K562 (cell line): ENCODE measurements at regions not wholly inside any gene's neighbourhood (a gene's known extent, or its start where the extent isn't known, plus 50 kb on each side); places are given as distances from the start of the nearest gene placed in this dataset.

Experiments used
- ATAC-seq: fragments of 200-7000 bp; cut with Tn5 transposase; 3 replicates; pipeline ENCODE4 v1.9.1; 2020; ENCODE audit warnings: moderate library complexity
- BruUV-seq: library from RNA; stranded (reverse); fragments of 400-500 nt; replicated peaks from 2 replicates; lab custom pipeline; 2021; lab: Mats Ljungman, UMichigan
- CTCF ChIA-PET: fragments of 300-600 bp; formaldehyde crosslinking; extraction: SDS; loops from one replicate; lab custom pipeline; 2021; ENCODE audit warnings: low intra/inter-chr PET ratio; lab: Yijun Ruan, JAX
- POLR2A ChIA-PET: fragments of 300-600, 350-650 bp; sonication (Branson Sonifier 250); formaldehyde crosslinking; extraction: SDS; loops from one replicate; lab custom pipeline; 2021; ENCODE audit warnings: antibody characterized with exemption, inconsistent platforms; lab: Yijun Ruan, JAX
- DNase-seq, 4 experiments: peaks; one replicate each; pipeline versions ENCODE4 v3.0.0 to v3.0.0-alpha.2; 2011 to 2018; ENCODE audit warnings: low spot score in 3 of 4, mixed read lengths in 3 of 4; ENCODE audit errors: extremely low read depth in 1 of 4
- FAIRE-seq: peaks from 2 replicates; lab custom pipeline; 2011; peaks lifted over from hg19 to GRCh38; lab: Jason Lieb, UNC
- H2AFZ ChIP-seq: 2 replicates; pipeline ENCODE4 v1.6.0; 2011; ENCODE audit warnings: low read depth, low read length, control low read depth, inconsistent platforms
- H3K27ac ChIP-seq: fragments of 200-600 bp; 3 replicates; pipeline ENCODE4 v1.8.0; 2011; ENCODE audit warnings: low read depth, mild to moderate bottlenecking, control low read depth, inconsistent platforms, low read length, moderate library complexity, mixed read lengths; ENCODE audit errors: extremely low read depth
- H3K27me3 ChIP-seq, 2 experiments: fragments of 300-600 bp in 1 of 2; 2 replicates in 1 of 2; 3 replicates in 1 of 2; pipeline versions ENCODE4 v1.6.0 to v1.8.0; 2011; ENCODE audit warnings: inconsistent platforms in 2 of 2, low read length in 2 of 2, mild to moderate bottlenecking in 1 of 2, mixed read lengths in 1 of 2, moderate library complexity in 1 of 2; ENCODE audit not compliant: control insufficient read depth in 2 of 2, insufficient read depth in 2 of 2
- H3K36me3 ChIP-seq: fragments of 300-600 bp; 3 replicates; pipeline ENCODE4 v1.8.0; 2011; ENCODE audit warnings: mild to moderate bottlenecking, low read length, inconsistent platforms; ENCODE audit not compliant: control insufficient read depth, insufficient read depth
- H3K4me1 ChIP-seq, 2 experiments: fragments of 200-600 bp in 1 of 2; replicated peaks in 1 of 2; 2 replicates in 1 of 2; 3 replicates in 1 of 2; pipeline versions ENCODE4 v1.5.1 to v1.8.0; 2011; ENCODE audit warnings: inconsistent platforms in 2 of 2, low read length in 2 of 2, mild to moderate bottlenecking in 1 of 2, mixed read lengths in 1 of 2, moderate library complexity in 1 of 2; ENCODE audit not compliant: control insufficient read depth in 2 of 2, insufficient read depth in 2 of 2
- H3K4me2 ChIP-seq: 2 replicates; pipeline ENCODE4 v1.6.1; 2011; ENCODE audit warnings: low read length, control low read depth, inconsistent platforms, mixed read lengths; ENCODE audit not compliant: insufficient read depth
- H3K4me3 ChIP-seq: fragments of 200-600 bp; sonication (generic), shearing (Covaris generic); 2 replicates; pipeline ENCODE4 v1.5.1; 2016; ENCODE audit warnings: control low read depth, inconsistent platforms
- H3K79me2 ChIP-seq: fragments of 200-600 bp; 3 replicates; pipeline ENCODE4 v1.8.0; 2011; ENCODE audit warnings: low read length, inconsistent platforms; ENCODE audit not compliant: control insufficient read depth, insufficient read depth
- H3K9ac ChIP-seq, 2 experiments: 2 replicates each; pipeline versions ENCODE4 v1.6.0 to v1.6.1; 2011; ENCODE audit warnings: low read depth in 2 of 2, low read length in 2 of 2, control low read depth in 1 of 2, inconsistent platforms in 1 of 2, mild to moderate bottlenecking in 1 of 2, mixed read lengths in 1 of 2; ENCODE audit not compliant: insufficient read depth in 1 of 2
- H3K9me1 ChIP-seq: one replicate; pipeline ENCODE4 v1.6.0; 2011; ENCODE audit warnings: inconsistent platforms, mild to moderate bottlenecking, low read length, moderate library complexity; ENCODE audit not compliant: control insufficient read depth, insufficient read depth
- H3K9me3 ChIP-seq: replicated peaks from 2 replicates; pipeline ENCODE4 v1.5.1; 2011; ENCODE audit warnings: low read depth, low read length, inconsistent platforms; ENCODE audit not compliant: control insufficient read depth, insufficient read depth
- H4K20me1 ChIP-seq: replicated peaks from 2 replicates; pipeline ENCODE4 v1.6.1; 2011; ENCODE audit warnings: low read length, inconsistent platforms, mixed read lengths; ENCODE audit not compliant: control insufficient read depth, insufficient read depth
- CBX5 ChIP-seq: IDR thresholded peaks from 2 replicates; pipeline ENCODE4 v1.6.1; 2014; ENCODE audit warnings: low read depth, borderline replicate concordance
- EHMT2 ChIP-seq: fragments of 450-650 bp; IDR thresholded peaks from 2 replicates; pipeline ENCODE4 v1.6.1; 2018; ENCODE audit warnings: antibody characterized with exemption
- ELF4 ChIP-seq: fragments of 450-650 bp; formaldehyde crosslinking; IDR thresholded peaks from 2 replicates; pipeline ENCODE4 v1.4.0; 2022; ENCODE audit warnings: missing genetic modification characterization
- HDAC1 ChIP-seq, 2 experiments: fragments of 450-650 bp; IDR thresholded peaks; 2 replicates each; pipeline ENCODE4 v1.6.1; 2016 to 2017; ENCODE audit warnings: inconsistent platforms in 1 of 2, mild to moderate bottlenecking in 1 of 2, moderate library complexity in 1 of 2
- KAT8 ChIP-seq: fragments of 450-650 bp; IDR thresholded peaks from 2 replicates; pipeline ENCODE4 v1.6.1; 2016; ENCODE audit warnings: low read depth, mild to moderate bottlenecking
- PRMT5 ChIP-seq: sonication (generic); formaldehyde crosslinking; IDR thresholded peaks from 2 replicates; pipeline ENCODE4 v1.5.0; 2020; ENCODE audit warnings: missing genetic modification reagents
- PTBP1 ChIP-seq: fragments of 200-400 bp; formaldehyde crosslinking; IDR thresholded peaks from 2 replicates; pipeline ENCODE4 v1.6.1; 2017; ENCODE audit warnings: low read depth, low read length
- ZNF79 ChIP-seq: fragments of 250-450 bp; sonication (Bioruptor Pico); IDR thresholded peaks from 2 replicates; pipeline ENCODE4 v1.4.0; 2020; ENCODE audit warnings: low read depth, mild to moderate bottlenecking, moderate library complexity
- ZSCAN32 ChIP-seq: fragments of 450-650 bp; formaldehyde crosslinking; IDR thresholded peaks from 2 replicates; pipeline ENCODE4 v1.4.0; 2020; ENCODE audit warnings: mild to moderate bottlenecking, moderate library complexity
- WGBS: fragments of 100-300 bp; shearing (Covaris generic); methylation state at CpG from one replicate; pipeline ENCODE4 v1.1.6; 2016; ENCODE audit warnings: low coverage, mixed read lengths; ENCODE audit not compliant: insufficient coverage; ENCODE audit errors: missing lambda C conversion rate; 5-methylcytosine and 5-hydroxymethylcytosine counted together
- in situ Hi-C: fragments of 300-500 bp; cut with MboI; formaldehyde crosslinking; loops from 4 replicates; pipeline ENCODE4 v1.15.0; 2018; ENCODE audit warnings: inconsistent platforms, mixed read lengths
- intact Hi-C: fragments of 100-400 bp; cut with micrococcal nuclease; formaldehyde crosslinking; loops from 2 replicates; pipeline ENCODE4 v1.14.2; 2022
- TF ChIP-seq, protein P1 (sequence below): sonication (generic); formaldehyde crosslinking; IDR thresholded peaks from 2 replicates; pipeline ENCODE4 v1.9.0; 2022; ENCODE audit warnings: mild to moderate bottlenecking, missing genetic modification reagents
- TF ChIP-seq, protein P2 (sequence below): IDR thresholded peaks from 2 replicates; pipeline ENCODE4 v1.6.1; 2016; ENCODE audit warnings: missing genetic modification characterization, missing compliant biosample characterization
- TF ChIP-seq, protein P3 (sequence below): fragments of 200-800 bp; sonication (Bioruptor generic); IDR thresholded peaks from 2 replicates; pipeline ENCODE4 v1.6.1; 2017; ENCODE audit warnings: missing genetic modification characterization, missing compliant biosample characterization
- TF ChIP-seq, protein P4 (sequence below): fragments of 250-450 bp; sonication (Bioruptor Pico); IDR thresholded peaks from 2 replicates; pipeline ENCODE4 v1.5.0; 2021
- TF ChIP-seq, protein P5 (sequence below), 2 experiments: IDR thresholded peaks in 1 of 2; conservative IDR thresholded peaks in 1 of 2; 2 replicates each; pipeline ENCODE4 v1.6.1; 2016; ENCODE audit warnings: low read depth in 2 of 2, mild to moderate bottlenecking in 1 of 2, missing compliant biosample characterization in 1 of 2, missing genetic modification characterization in 1 of 2, moderate library complexity in 1 of 2

DNA sequence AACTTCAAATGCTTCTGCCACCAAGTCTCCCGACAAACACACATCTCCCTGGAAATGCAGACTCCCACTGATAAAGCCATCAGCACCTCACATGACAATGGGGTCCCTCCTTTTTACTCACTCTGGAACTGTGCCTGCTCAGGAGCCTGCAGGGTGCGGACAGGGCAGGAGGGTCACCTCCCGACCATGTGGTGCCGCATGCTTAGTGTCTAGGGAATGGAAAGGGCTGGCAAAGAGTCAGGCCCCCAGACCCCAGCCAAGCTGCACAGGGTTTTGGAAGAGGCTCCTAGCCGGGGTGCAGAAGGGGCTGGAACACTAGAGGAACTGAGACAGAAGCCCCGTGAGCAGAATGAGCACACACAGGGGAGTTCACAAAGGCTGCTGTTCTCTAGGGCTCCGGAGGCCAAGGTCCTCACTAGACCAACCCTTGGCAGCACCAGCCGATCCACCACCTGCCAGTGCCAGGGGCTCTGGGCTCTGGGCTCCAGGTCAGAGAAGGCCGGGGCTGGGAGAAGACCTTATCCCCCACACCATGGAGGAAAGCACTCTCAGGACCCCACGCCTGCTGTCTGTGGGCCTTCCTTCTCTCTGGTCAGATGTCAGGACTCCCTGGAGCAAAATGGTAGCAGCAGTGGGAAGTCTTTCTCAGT lies 125.1 kb upstream of the FGF3 start (continued):
- TF ChIP-seq, protein P1, sequence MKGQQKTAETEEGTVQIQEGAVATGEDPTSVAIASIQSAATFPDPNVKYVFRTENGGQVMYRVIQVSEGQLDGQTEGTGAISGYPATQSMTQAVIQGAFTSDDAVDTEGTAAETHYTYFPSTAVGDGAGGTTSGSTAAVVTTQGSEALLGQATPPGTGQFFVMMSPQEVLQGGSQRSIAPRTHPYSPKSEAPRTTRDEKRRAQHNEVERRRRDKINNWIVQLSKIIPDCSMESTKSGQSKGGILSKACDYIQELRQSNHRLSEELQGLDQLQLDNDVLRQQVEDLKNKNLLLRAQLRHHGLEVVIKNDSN (CRISPR knock-in tag), result no peak
- TF ChIP-seq ZNF79, result no peak
- no peak for TF ChIP-seq CBX5

DNA sequence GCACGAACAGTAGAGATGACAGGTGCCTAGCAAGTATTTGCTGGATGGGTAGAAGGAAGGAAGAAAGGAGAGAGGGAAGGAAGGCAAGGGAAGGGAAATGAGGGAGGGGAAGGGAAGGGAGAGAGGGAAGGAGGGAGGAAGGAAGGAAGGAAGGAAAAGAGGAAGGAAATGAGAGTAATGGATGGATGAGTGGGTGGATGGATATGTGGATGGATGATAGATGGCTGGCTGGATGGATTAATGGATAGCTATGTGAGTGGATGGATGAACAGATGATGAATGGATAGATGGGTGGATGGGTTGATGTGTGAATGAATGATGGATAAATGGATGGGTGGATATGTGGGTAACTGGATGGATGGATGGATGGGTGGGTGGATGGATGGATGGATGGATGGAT lies 125.9 kb upstream of the FGF3 start:
- no peaks in the 10 kb centered on the region for H3K9me3 ChIP-seq
- POLR2A ChIA-PET, result no interaction called here
- in situ Hi-C loops (no loop called here), intact Hi-C loops (no loop called here)
- H3K9me1 ChIP-seq, result peaks cover 15% of the 10 kb centered on the region
- no peak overlapping the region for H3K27ac ChIP-seq
- no peak overlapping the region for H3K4me2 ChIP-seq
- no peaks in the 10 kb centered on the region for H3K79me2 ChIP-seq
- BruUV-seq, result no TSS peak
- H3K27me3 ChIP-seq, result peaks cover 0 to 21% of the 10 kb centered on the region in 2 experiments; a peak in 3 of 5 replicates
- H3K9ac ChIP-seq, result no peak overlapping the region
- ATAC-seq, result no peak
- H3K36me3 ChIP-seq, result no peaks in the 10 kb centered on the region
- H3K4me3 ChIP-seq, result no peak overlapping the region
- no CpG with 5 or more reads among the region's 1 CpG for WGBS
- no peak for DNase-seq
- peaks cover 31 to 61% of the 10 kb centered on the region in 2 experiments for H3K4me1 ChIP-seq
- no peaks in the 10 kb centered on the region for H4K20me1 ChIP-seq
- CTCF ChIA-PET, result no interaction called here
- H2AFZ ChIP-seq, result no peak overlapping the region
- no peak for FAIRE-seq
- TF ChIP-seq, protein P2, sequence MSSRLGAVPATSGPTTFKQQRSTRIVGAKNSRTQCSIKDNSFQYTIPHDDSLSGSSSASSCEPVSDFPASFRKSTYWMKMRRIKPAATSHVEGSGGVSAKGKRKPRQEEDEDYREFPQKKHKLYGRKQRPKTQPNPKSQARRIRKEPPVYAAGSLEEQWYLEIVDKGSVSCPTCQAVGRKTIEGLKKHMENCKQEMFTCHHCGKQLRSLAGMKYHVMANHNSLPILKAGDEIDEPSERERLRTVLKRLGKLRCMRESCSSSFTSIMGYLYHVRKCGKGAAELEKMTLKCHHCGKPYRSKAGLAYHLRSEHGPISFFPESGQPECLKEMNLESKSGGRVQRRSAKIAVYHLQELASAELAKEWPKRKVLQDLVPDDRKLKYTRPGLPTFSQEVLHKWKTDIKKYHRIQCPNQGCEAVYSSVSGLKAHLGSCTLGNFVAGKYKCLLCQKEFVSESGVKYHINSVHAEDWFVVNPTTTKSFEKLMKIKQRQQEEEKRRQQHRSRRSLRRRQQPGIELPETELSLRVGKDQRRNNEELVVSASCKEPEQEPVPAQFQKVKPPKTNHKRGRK (tag), result 0 out of 2 replicates have a peak, but pooled peaks have one; percentile 51
- TF ChIP-seq, protein P3, sequence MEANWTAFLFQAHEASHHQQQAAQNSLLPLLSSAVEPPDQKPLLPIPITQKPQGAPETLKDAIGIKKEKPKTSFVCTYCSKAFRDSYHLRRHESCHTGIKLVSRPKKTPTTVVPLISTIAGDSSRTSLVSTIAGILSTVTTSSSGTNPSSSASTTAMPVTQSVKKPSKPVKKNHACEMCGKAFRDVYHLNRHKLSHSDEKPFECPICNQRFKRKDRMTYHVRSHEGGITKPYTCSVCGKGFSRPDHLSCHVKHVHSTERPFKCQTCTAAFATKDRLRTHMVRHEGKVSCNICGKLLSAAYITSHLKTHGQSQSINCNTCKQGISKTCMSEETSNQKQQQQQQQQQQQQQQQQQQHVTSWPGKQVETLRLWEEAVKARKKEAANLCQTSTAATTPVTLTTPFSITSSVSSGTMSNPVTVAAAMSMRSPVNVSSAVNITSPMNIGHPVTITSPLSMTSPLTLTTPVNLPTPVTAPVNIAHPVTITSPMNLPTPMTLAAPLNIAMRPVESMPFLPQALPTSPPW (CRISPR knock-in tag), result no peak
- TF ChIP-seq ELF4 (no peak), HDAC1 (IDR thresholded peaks at IDR 0.05) (0 out of 4 replicates have a peak, but pooled peaks of 1 of the 2 experiments have one; percentile 41), EHMT2 (peak; percentile 78), PRMT5 (CRISPR knock-in tag) (no peak), KAT8 (no peak), PTBP1 (no peak), ZSCAN32 (CRISPR knock-in tag) (no peak)
- TF ChIP-seq, protein P4, sequence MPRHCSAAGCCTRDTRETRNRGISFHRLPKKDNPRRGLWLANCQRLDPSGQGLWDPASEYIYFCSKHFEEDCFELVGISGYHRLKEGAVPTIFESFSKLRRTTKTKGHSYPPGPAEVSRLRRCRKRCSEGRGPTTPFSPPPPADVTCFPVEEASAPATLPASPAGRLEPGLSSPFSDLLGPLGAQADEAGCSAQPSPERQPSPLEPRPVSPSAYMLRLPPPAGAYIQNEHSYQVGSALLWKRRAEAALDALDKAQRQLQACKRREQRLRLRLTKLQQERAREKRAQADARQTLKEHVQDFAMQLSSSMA (CRISPR knock-in tag), result no peak
- TF ChIP-seq, protein P5, sequence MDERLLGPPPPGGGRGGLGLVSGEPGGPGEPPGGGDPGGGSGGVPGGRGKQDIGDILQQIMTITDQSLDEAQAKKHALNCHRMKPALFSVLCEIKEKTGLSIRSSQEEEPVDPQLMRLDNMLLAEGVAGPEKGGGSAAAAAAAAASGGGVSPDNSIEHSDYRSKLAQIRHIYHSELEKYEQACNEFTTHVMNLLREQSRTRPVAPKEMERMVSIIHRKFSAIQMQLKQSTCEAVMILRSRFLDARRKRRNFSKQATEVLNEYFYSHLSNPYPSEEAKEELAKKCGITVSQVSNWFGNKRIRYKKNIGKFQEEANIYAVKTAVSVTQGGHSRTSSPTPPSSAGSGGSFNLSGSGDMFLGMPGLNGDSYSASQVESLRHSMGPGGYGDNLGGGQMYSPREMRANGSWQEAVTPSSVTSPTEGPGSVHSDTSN (CRISPR knock-in tag; IDR thresholded peaks at IDR 0.05; ENCODE audit: low read depth), result no peak
- TF ChIP-seq, protein P5 (tag; conservative IDR thresholded peaks at IDR 0.05; ENCODE audit: low read depth), result 0 out of 2 replicates have a peak, but pooled peaks have one; percentile 25
